Transverse colon (tissue), 4 donors: ENCODE measurements at regions not wholly inside any gene's neighbourhood (a gene's known extent, or its start where the extent isn't known, plus 50 kb on each side); places are given as distances from the start of the nearest gene placed in this dataset.

ENCODE experiments used
- DNase-seq: peaks from one replicate; pipeline ENCODE4 v3.0.0-alpha.2; 2019
- H3K27ac ChIP-seq, 4 donors: fragments of 200-600 bp; sonication (generic); 2 replicates each; pipeline ENCODE4 v1.5.1; 2016 to 2018; ENCODE audit warnings: inconsistent platforms in 4 of 4
- H3K27me3 ChIP-seq: fragments of 200-600 bp; sonication (generic); 2 replicates; pipeline ENCODE4 v1.5.1; 2017; ENCODE audit warnings: inconsistent platforms
- H3K36me3 ChIP-seq, 4 donors: fragments of 200-600 bp; sonication (generic); 2 replicates each; pipeline ENCODE4 v1.5.1; 2017 to 2019; ENCODE audit warnings: inconsistent platforms in 4 of 4
- H3K4me1 ChIP-seq, 4 donors: fragments of 200-600 bp; sonication (generic); 2 replicates each; pipeline ENCODE4 v1.5.1; 2017 to 2020; ENCODE audit warnings: inconsistent platforms in 4 of 4
- H3K4me3 ChIP-seq, 4 donors: fragments of 200-600 bp; sonication (generic); 1 replicate in 1 of 4; 2 replicates in 3 of 4; pipeline versions ENCODE4 v1.5.1 to v1.6.1; 2017 to 2019; ENCODE audit warnings: inconsistent platforms in 4 of 4
- H3K9me3 ChIP-seq, 2 donors: fragments of 200-600 bp; sonication (generic); 2 replicates each; pipeline ENCODE4 v1.5.1; 2017 to 2019; ENCODE audit warnings: inconsistent platforms in 2 of 2
- EP300 ChIP-seq: sonication (generic); formaldehyde crosslinking; IDR thresholded peaks from one replicate; pipeline ENCODE4 v1.6.1; 2017; ENCODE audit warnings: antibody characterized with exemption, low read depth
- POLR2A ChIP-seq: fragments of 450-650 bp; IDR thresholded peaks from one replicate; pipeline ENCODE4 v1.6.1; 2016; ENCODE audit warnings: antibody characterized with exemption, mild to moderate bottlenecking, moderate library complexity
- POLR2AphosphoS5 ChIP-seq, 3 donors: sonication (generic); formaldehyde crosslinking; IDR thresholded peaks; one replicate each; pipeline ENCODE4 v1.6.1; 2016; ENCODE audit warnings: antibody characterized with exemption in 3 of 3
- WGBS, 2 donors: methylation state at CpG; one replicate each; pipeline ENCODE4 v1.1.5; 2018; ENCODE audit warnings: low coverage in 1 of 2; 5-methylcytosine and 5-hydroxymethylcytosine counted together
- in situ Hi-C, 4 donors: fragments of 200-750 bp; cut with MboI; loops; one replicate each; pipeline versions ENCODE4 v1.15.0 to v1.15.1; 2017; ENCODE audit warnings: low sequenced_read_pairs in 3 of 4, low pct_ligation_motif_present in 1 of 4, low pct_unique_long_range_greater_than_20kb in 1 of 4
- intact Hi-C: fragments of 100-400 bp; cut with DNase I; formaldehyde crosslinking; loops from one replicate; pipeline ENCODE4 v1.15.1; 2023; ENCODE audit warnings: low total_unique reads
- small RNA-seq, 4 donors: library from RNA; depleted of rRNA; stranded (forward); fragments of <200 nt; gene quantifications; one replicate each; pipeline ENCODE3, GENCODE V24; 2016
- TF ChIP-seq, protein P1 (sequence below), 5 experiments: fragments of 200-600 bp in 3 of 5; fragments of 450-650 bp in 2 of 5; sonication (generic) in 3 of 5; IDR thresholded peaks; 1 replicate in 2 of 5; 2 replicates in 3 of 5; pipeline ENCODE4 v1.5.1; 2016 to 2017; ENCODE audit warnings: antibody characterized with exemption in 5 of 5, inconsistent platforms in 3 of 5, mild to moderate bottlenecking in 2 of 5, moderate library complexity in 1 of 5

DNA sequence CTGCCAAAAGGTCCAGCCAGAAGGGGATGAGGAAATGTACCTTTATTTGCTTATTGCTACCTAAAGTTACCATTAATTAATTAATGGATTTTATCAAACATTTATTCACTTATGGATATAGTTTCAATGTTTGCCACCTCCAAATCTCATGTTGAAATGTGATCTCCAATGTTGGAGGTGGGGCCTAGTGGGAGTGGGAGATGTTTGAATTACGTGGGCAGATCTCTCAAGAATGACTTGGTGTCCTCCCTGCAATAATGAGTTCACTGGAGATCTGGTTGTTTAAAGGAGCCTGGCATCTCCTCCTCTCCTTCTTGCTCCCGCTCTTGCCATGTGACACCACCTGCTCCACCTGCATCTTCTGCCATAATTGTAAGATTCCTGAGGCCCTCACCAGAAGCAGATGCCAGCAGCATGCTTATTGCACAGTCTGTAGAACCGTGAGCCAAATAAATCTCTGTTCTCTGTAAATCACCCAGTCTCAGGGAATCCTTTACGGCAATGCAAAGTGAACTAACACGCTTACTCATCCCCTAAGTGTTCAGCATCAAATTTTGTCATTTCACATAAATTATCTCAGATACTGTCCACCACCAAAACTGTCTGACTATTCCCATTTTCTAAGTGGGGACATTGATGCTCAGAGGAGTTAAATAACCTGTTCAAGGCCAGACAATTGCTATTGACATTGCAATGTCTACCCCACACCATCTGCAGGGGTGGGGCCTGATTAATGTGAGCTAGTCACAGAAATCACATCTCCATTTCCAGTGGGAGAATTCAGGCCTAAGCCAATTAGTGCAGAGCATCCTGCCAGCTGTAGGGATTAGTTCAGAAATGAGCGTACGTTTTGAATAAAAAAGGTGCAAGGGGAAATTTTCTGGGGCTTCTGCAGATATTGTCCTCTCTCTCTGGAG, 51.6 kb upstream of the SYN3 start:
- H3K9me3 ChIP-seq, result no peaks in the 10 kb centered on the region
- peaks cover 6% of the 10 kb centered on the region for H3K27me3 ChIP-seq
- in situ Hi-C loops, result no loop called here
- no peak for DNase-seq
- H3K4me3 ChIP-seq, result no peak overlapping the region
- H3K4me1 ChIP-seq, result no peaks in the 10 kb centered on the region
- TF ChIP-seq POLR2AphosphoS5 (IDR thresholded peaks at IDR 0.05), result no peak
- TF ChIP-seq, protein P1, sequence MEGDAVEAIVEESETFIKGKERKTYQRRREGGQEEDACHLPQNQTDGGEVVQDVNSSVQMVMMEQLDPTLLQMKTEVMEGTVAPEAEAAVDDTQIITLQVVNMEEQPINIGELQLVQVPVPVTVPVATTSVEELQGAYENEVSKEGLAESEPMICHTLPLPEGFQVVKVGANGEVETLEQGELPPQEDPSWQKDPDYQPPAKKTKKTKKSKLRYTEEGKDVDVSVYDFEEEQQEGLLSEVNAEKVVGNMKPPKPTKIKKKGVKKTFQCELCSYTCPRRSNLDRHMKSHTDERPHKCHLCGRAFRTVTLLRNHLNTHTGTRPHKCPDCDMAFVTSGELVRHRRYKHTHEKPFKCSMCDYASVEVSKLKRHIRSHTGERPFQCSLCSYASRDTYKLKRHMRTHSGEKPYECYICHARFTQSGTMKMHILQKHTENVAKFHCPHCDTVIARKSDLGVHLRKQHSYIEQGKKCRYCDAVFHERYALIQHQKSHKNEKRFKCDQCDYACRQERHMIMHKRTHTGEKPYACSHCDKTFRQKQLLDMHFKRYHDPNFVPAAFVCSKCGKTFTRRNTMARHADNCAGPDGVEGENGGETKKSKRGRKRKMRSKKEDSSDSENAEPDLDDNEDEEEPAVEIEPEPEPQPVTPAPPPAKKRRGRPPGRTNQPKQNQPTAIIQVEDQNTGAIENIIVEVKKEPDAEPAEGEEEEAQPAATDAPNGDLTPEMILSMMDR (IDR thresholded peaks at IDR 0.05), result no peak
- TF ChIP-seq POLR2A, result no peak
- TF ChIP-seq EP300, result no peak
- H3K36me3 ChIP-seq, result no peaks in the 10 kb centered on the region
- no peak overlapping the region for H3K27ac ChIP-seq
- intact Hi-C loops, result no loop called here
- 65 to 76% methylated on average over 6 to 7 of the region's 7 CpGs for WGBS, 2 donors

DNA sequence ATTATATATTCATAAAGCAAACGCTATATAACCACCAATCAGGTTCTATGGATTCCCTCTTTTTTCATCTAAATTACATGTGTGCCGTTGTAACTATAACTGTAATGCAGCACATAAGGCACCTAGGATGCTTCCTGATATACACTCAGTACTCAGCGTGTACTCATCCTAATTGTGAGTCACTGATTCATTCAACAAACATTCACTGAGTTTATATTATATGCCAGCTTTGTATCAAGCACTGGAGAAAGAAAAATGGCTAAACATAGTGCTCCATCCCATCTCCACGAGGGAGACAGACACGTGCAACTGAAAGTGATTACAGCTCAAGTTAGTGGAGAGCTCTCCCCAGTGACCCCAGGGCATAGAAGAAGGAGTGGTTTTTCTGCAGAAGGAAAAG, 49.9 kb upstream of the SYN3 start:
- Histone ChIP-seq H3K27ac (no peak overlapping the region), H3K36me3 (no peaks in the 10 kb centered on the region), H3K4me3 (no peak overlapping the region), H3K27me3 (peaks cover 6% of the 10 kb centered on the region), H3K9me3 (no peaks in the 10 kb centered on the region), H3K4me1 (no peaks in the 10 kb centered on the region)
- in situ Hi-C loops, result no loop called here
- DNase-seq, result no peak
- intact Hi-C loops, result no loop called here
- 45 to 66% methylated on average over 5 of the region's 5 CpGs for WGBS, 2 donors
- no peak for TF ChIP-seq POLR2A
- TF ChIP-seq, protein P1 (IDR thresholded peaks at IDR 0.05), result no peak
- TF ChIP-seq EP300, result no peak
- TF ChIP-seq POLR2AphosphoS5 (IDR thresholded peaks at IDR 0.05), result no peak

Small RNAs in the stretch of these regions (small RNA-seq; reads per million reads assigned to genes)
- gene Z82198.3, result 0 reads per million in 4 donors
